Activated CD4-positive, alpha-beta T cell treated with anti-CD3 and anti-CD28 coated beads, Interleukin-2, amount 10 ng/mL, durations not matched to agents 24 days and 14 days (primary cell): ENCODE measurements at regions not wholly inside any gene's neighbourhood (a gene's known extent, or its start where the extent isn't known, plus 50 kb on each side); places are given as distances from the start of the nearest gene placed in this dataset.
"Not testable (repeated sequence)": the region's sequence is repeated elsewhere in the genome, so short reads cannot be mapped to it uniquely, and the experiment has no call there.

Experiments
- DNase-seq: peaks from one replicate; pipeline ENCODE4 v3.0.0; 2022
- H3K27ac Mint-ChIP-seq: one replicate; pipeline ENCODE4 v1.8.0; 2022; ENCODE audit warnings: mild to moderate bottlenecking, mixed read lengths
- H3K27me3 Mint-ChIP-seq: one replicate; pipeline ENCODE4 v1.8.0; 2022; ENCODE audit warnings: mixed read lengths
- H3K36me3 Mint-ChIP-seq: one replicate; pipeline ENCODE4 v1.8.0; 2022; ENCODE audit warnings: low read depth, mild to moderate bottlenecking, mixed read lengths
- H3K4me1 Mint-ChIP-seq: one replicate; pipeline ENCODE4 v1.8.0; 2021; ENCODE audit warnings: mixed read lengths
- H3K4me3 Mint-ChIP-seq: one replicate; pipeline ENCODE4 v1.8.0; 2022; ENCODE audit warnings: mild to moderate bottlenecking, moderate library complexity, mixed read lengths
- H3K9me3 Mint-ChIP-seq: one replicate; pipeline ENCODE4 v1.8.0; 2021; ENCODE audit warnings: mixed read lengths
- intact Hi-C: fragments of 100-400 bp; cut with micrococcal nuclease; formaldehyde crosslinking; loops from one replicate; pipeline ENCODE4 v1.15.1; 2023

DNA sequence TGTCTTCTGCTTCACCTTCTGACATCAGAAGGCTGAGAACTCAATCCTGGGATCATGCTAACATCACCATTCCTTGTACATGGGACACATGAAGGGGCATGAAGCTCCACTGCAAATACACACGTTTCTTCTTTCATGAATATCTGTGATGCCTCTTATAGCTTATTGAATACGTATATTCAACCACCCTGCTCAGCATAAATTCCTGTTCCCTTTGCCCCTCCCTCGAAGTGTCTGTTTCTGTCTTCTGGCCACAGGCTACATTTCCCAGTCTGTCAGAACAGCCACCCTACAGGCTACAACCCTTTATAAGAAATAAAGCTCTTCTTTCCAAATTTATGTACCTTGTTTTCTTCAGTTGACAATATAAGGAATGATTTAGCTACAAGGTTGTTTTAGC, 201.3 kb upstream of the STS start:
- intact Hi-C loops, result no loop called here

GRCh38 chrX:6941041-6941440, 206.5 kb upstream of the STS start:
- Mint-ChIP-seq H3K4me3 (no peak overlapping the region), H3K9me3 (peaks cover 4% of the 10 kb centered on the region), H3K36me3 (no peaks in the 10 kb centered on the region), H3K27ac (no peak overlapping the region), H3K4me1 (no peaks in the 10 kb centered on the region), H3K27me3 (no peaks in the 10 kb centered on the region)
- intact Hi-C loops, result no loop called here
- DNase-seq, result no peak

More for the DNA sequence above, 201.3 kb upstream of the STS start:
- H3K4me1 Mint-ChIP-seq, result no peaks in the 10 kb centered on the region
- H3K9me3 Mint-ChIP-seq, result peaks cover 4% of the 10 kb centered on the region
- no peak for DNase-seq
- no peak overlapping the region for H3K27ac Mint-ChIP-seq
- H3K27me3 Mint-ChIP-seq, result no peaks in the 10 kb centered on the region
- H3K36me3 Mint-ChIP-seq, result no peaks in the 10 kb centered on the region
- no peak overlapping the region for H3K4me3 Mint-ChIP-seq

- H3K4me3 Mint-ChIP-seq, intact Hi-C loops, H3K9me3 Mint-ChIP-seq, H3K4me1 Mint-ChIP-seq, H3K36me3 Mint-ChIP-seq, DNase-seq, H3K27me3 Mint-ChIP-seq, H3K27ac Mint-ChIP-seq: not testable (repeated sequence)
These were observed 214.6 kb upstream of the STS start for GRCh38 chrX:6932942-6933341.

GRCh38 chrX:6930307-6930849, 217.1 kb upstream of the STS start:
- Mint-ChIP-seq H3K4me1 (no peaks in the 10 kb centered on the region), H3K27ac (no peak overlapping the region), H3K4me3 (no peak overlapping the region), H3K9me3 (no peaks in the 10 kb centered on the region), H3K36me3 (no peaks in the 10 kb centered on the region), H3K27me3 (no peaks in the 10 kb centered on the region)
- intact Hi-C loops, result no loop called here
- no peak for DNase-seq

GRCh38 chrX:6924443-6925077, 223.0 kb upstream of the STS start:
- Mint-ChIP-seq H3K27ac (no peak overlapping the region), H3K9me3 (no peaks in the 10 kb centered on the region), H3K4me1 (no peaks in the 10 kb centered on the region), H3K27me3 (no peaks in the 10 kb centered on the region), H3K36me3 (no peaks in the 10 kb centered on the region), H3K4me3 (no peak overlapping the region)
- no peak for DNase-seq
- intact Hi-C loops, result no loop called here

- Mint-ChIP-seq H3K9me3 (no peaks in the 10 kb centered on the region), H3K4me3 (no peak overlapping the region), H3K27ac (no peak overlapping the region), H3K4me1 (no peaks in the 10 kb centered on the region), H3K36me3 (no peaks in the 10 kb centered on the region), H3K27me3 (no peaks in the 10 kb centered on the region)
- intact Hi-C loops, result no loop called here
- no peak for DNase-seq
These were observed 229.8 kb upstream of the STS start for GRCh38 chrX:6917666-6918065.

- Mint-ChIP-seq H3K4me3 (no peak overlapping the region), H3K36me3 (no peaks in the 10 kb centered on the region), H3K27ac (no peak overlapping the region), H3K27me3 (no peaks in the 10 kb centered on the region), H3K4me1 (no peaks in the 10 kb centered on the region), H3K9me3 (no peaks in the 10 kb centered on the region)
- intact Hi-C loops, result no loop called here
- DNase-seq, result no peak
These were observed 237.3 kb upstream of the STS start for GRCh38 chrX:6910218-6910617.

- intact Hi-C loops, result no loop called here
- Mint-ChIP-seq H3K27me3 (no peaks in the 10 kb centered on the region), H3K36me3 (no peaks in the 10 kb centered on the region), H3K4me1 (no peaks in the 10 kb centered on the region), H3K9me3 (no peaks in the 10 kb centered on the region), H3K4me3 (no peak overlapping the region), H3K27ac (no peak overlapping the region)
- DNase-seq, result no peak
These were observed 238.1 kb upstream of the STS start for GRCh38 chrX:6909396-6909795.

DNA sequence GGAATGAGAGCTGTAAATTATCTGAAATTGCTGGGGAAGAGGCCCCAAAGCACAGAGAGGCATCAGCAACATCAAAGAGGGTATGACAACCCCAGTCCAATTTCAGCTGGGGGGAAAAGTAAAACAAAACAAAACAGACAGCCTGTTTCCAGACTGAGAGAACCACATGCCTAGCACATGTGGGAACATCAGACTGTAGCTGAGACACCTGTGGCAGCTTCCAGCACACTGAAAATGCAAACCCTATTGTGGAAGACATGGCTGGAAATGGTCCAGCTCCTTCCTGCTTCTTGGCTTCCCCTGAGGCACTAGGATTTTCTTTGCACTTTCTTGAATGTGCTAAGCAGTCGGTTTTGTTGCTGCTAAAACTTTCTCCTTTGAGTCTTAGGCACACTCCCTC, 240.9 kb upstream of the STS start:
- no peaks in the 10 kb centered on the region for H3K36me3 Mint-ChIP-seq
- no peak overlapping the region for H3K27ac Mint-ChIP-seq
- intact Hi-C loops, result no loop called here
- DNase-seq, result no peak
- no peaks in the 10 kb centered on the region for H3K9me3 Mint-ChIP-seq
- no peaks in the 10 kb centered on the region for H3K27me3 Mint-ChIP-seq
- H3K4me3 Mint-ChIP-seq, result no peak overlapping the region
- H3K4me1 Mint-ChIP-seq, result no peaks in the 10 kb centered on the region

GRCh38 chrX:6904156-6904555, 243.4 kb upstream of the STS start:
- intact Hi-C loops, result no loop called here
- DNase-seq, result no peak
- Mint-ChIP-seq H3K27me3 (no peaks in the 10 kb centered on the region), H3K36me3 (no peaks in the 10 kb centered on the region), H3K4me1 (no peaks in the 10 kb centered on the region), H3K4me3 (no peak overlapping the region), H3K27ac (no peak overlapping the region), H3K9me3 (no peaks in the 10 kb centered on the region)

GRCh38 chrX:6898371-6898770, 249.1 kb upstream of the STS start:
- no peak overlapping the region for H3K4me3 Mint-ChIP-seq
- H3K9me3 Mint-ChIP-seq, result no peaks in the 10 kb centered on the region
- no peaks in the 10 kb centered on the region for H3K4me1 Mint-ChIP-seq
- no peak overlapping the region for H3K27ac Mint-ChIP-seq
- H3K27me3 Mint-ChIP-seq, result no peaks in the 10 kb centered on the region
- intact Hi-C loops, result no loop called here
- no peaks in the 10 kb centered on the region for H3K36me3 Mint-ChIP-seq
- DNase-seq, result no peak

GRCh38 chrX:6891404-6891803, 256.1 kb upstream of the STS start:
- Mint-ChIP-seq H3K4me1 (no peaks in the 10 kb centered on the region), H3K27ac (no peak overlapping the region), H3K36me3 (no peaks in the 10 kb centered on the region), H3K27me3 (no peaks in the 10 kb centered on the region), H3K9me3 (peaks cover 5% of the 10 kb centered on the region), H3K4me3 (no peak overlapping the region)
- intact Hi-C loops, result no loop called here
- no peak for DNase-seq

DNA sequence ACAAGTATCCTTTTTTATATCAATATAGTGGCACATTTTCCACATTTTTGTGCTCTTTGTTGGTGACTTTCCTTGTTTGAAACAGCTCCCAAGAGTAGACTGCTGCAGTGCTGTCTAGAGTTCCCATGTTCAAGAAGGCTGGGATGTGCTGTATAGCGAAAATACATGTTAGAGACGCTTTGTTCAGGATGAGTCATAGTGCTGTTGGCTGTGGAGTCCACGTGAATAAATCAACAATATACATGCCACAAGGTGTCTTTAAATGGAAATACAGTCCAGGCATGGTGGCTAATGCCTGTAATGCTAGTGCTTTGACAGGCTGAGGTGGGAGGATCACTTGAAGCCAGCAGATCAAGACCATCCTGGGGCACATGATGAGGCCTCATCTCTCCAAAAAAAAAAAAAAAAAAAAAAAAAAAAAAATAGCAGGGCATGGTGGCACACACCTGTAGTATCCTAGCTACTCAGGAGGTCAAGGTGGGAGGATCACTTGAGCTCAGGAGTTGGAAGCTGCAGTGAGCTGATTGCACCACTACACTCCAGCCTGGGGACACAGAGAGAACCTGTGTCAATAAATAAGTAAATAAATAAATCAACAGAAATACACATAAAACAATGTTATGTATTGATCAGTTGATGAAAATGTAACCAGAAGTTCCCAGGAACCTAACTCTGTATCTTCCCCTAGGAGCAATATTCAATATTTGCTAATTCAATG, 256.8 kb upstream of the STS start:
- Mint-ChIP-seq H3K4me1 (no peaks in the 10 kb centered on the region), H3K36me3 (no peaks in the 10 kb centered on the region), H3K4me3 (no peak overlapping the region), H3K27ac (no peak overlapping the region), H3K27me3 (no peaks in the 10 kb centered on the region), H3K9me3 (peaks cover 5% of the 10 kb centered on the region)
- no peak for DNase-seq
- intact Hi-C loops, result no loop called here

- no peaks in the 10 kb centered on the region for H3K4me1 Mint-ChIP-seq
- H3K36me3 Mint-ChIP-seq, result no peaks in the 10 kb centered on the region
- no peak overlapping the region for H3K27ac Mint-ChIP-seq
- intact Hi-C loops, result no loop called here
- no peak overlapping the region for H3K4me3 Mint-ChIP-seq
- no peaks in the 10 kb centered on the region for H3K27me3 Mint-ChIP-seq
- no peak for DNase-seq
- H3K9me3 Mint-ChIP-seq, result no peaks in the 10 kb centered on the region
These were observed 261.6 kb upstream of the STS start for GRCh38 chrX:6885909-6886308.

GRCh38 chrX:6885396-6885795, 262.1 kb upstream of the STS start:
- H3K4me1 Mint-ChIP-seq, result no peaks in the 10 kb centered on the region
- DNase-seq, result no peak
- H3K4me3 Mint-ChIP-seq, result no peak overlapping the region
- intact Hi-C loops, result no loop called here
- no peaks in the 10 kb centered on the region for H3K27me3 Mint-ChIP-seq
- no peaks in the 10 kb centered on the region for H3K36me3 Mint-ChIP-seq
- no peak overlapping the region for H3K27ac Mint-ChIP-seq
- H3K9me3 Mint-ChIP-seq, result no peaks in the 10 kb centered on the region
